ENCODE measurements at regions not wholly inside any gene's neighbourhood (a gene's known extent, or its start where the extent isn't known, plus 50 kb on each side); places are given as distances from the start of the nearest gene placed in this dataset.

- no peak overlapping the region for H3K4me3 ChIP-seq (ENCODE audit: control insufficient read depth, low read depth, low read length)
- TF ChIP-seq, protein P1, sequence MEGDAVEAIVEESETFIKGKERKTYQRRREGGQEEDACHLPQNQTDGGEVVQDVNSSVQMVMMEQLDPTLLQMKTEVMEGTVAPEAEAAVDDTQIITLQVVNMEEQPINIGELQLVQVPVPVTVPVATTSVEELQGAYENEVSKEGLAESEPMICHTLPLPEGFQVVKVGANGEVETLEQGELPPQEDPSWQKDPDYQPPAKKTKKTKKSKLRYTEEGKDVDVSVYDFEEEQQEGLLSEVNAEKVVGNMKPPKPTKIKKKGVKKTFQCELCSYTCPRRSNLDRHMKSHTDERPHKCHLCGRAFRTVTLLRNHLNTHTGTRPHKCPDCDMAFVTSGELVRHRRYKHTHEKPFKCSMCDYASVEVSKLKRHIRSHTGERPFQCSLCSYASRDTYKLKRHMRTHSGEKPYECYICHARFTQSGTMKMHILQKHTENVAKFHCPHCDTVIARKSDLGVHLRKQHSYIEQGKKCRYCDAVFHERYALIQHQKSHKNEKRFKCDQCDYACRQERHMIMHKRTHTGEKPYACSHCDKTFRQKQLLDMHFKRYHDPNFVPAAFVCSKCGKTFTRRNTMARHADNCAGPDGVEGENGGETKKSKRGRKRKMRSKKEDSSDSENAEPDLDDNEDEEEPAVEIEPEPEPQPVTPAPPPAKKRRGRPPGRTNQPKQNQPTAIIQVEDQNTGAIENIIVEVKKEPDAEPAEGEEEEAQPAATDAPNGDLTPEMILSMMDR (IDR thresholded peaks at IDR 0.05; ENCODE audit: control insufficient read depth, insufficient read depth, low read depth, low read length, missing control alignments): no peak
- DNase-seq (ENCODE audit: low read depth): no peak
These were observed 143.8 kb downstream of the TEX36 start for GRCh38 chr10:125538947-125539731.

GRCh38 chr10:125536236-125536635 lies 146.7 kb downstream of the TEX36 start:
- DNase-seq (ENCODE audit: low read depth): no peak
- TF ChIP-seq, protein P1 (IDR thresholded peaks at IDR 0.05; ENCODE audit: control insufficient read depth, insufficient read depth, low read depth, low read length, missing control alignments): no peak
- no peak overlapping the region for H3K4me3 ChIP-seq (ENCODE audit: control insufficient read depth, low read depth, low read length)

- no peak overlapping the region for H3K4me3 ChIP-seq (ENCODE audit: control insufficient read depth, low read depth, low read length)
- TF ChIP-seq, protein P1 (IDR thresholded peaks at IDR 0.05; ENCODE audit: control insufficient read depth, insufficient read depth, low read depth, low read length, missing control alignments): no peak
- no peak for DNase-seq (ENCODE audit: low read depth)
These were observed 147.4 kb downstream of the TEX36 start for GRCh38 chr10:125535559-125535958.

DNA sequence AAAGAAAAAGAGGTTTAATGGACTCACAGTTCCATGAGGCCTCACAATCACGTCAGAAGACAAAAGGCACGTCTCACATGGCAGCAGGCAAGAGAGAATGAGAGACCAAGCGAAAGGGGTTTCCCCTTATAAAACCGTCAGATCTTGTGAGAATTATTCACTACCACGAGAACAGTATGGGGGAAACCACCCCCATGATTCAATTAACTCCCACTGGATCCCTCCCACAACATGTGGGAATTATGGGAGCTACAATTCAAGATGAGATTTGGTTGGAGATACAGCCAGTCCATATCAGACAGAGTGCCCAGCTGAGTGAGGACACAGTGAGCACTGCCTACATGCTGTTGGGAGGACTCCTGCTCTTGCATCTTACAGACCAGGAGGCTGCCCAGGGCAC lies 148.4 kb downstream of the TEX36 start:
- TF ChIP-seq, protein P1 (IDR thresholded peaks at IDR 0.05; ENCODE audit: control insufficient read depth, insufficient read depth, low read depth, low read length, missing control alignments): no peak
- no peak overlapping the region for H3K4me3 ChIP-seq (ENCODE audit: control insufficient read depth, low read depth, low read length)
- no peak for DNase-seq (ENCODE audit: low read depth)

DNA sequence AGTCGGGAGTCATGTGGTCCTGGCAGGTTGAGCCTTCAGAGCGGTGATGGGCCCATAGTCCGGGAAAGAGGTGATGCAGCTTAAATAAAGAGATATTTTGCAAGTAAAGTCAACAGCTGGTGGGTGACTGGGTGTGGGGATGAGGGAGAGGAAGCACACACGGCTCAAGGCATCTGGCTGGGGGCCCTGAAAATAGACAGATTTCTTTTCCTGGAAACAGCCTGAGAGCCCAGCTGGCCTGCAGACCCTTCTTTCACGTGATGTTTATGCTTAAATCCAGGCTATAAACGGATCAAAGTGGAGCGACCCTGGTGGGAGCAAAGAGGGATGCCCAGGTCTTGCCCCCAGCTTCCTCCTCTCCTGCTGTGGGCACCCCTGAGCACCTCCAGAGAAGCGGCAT lies 149.1 kb downstream of the TEX36 start:
- no peak for DNase-seq (ENCODE audit: low read depth)
- no peak overlapping the region for H3K4me3 ChIP-seq (ENCODE audit: control insufficient read depth, low read depth, low read length)
- TF ChIP-seq, protein P1 (IDR thresholded peaks at IDR 0.05; ENCODE audit: control insufficient read depth, insufficient read depth, low read depth, low read length, missing control alignments): no peak

- no peak overlapping the region for H3K4me3 ChIP-seq (ENCODE audit: control insufficient read depth, low read depth, low read length)
- TF ChIP-seq, protein P1 (IDR thresholded peaks at IDR 0.05; ENCODE audit: control insufficient read depth, insufficient read depth, low read depth, low read length, missing control alignments): no peak
- DNase-seq (ENCODE audit: low read depth): no peak
These were observed 151.5 kb downstream of the TEX36 start for GRCh38 chr10:125531465-125531864.

All from AG09309 (cell line).